Nucleus accumbens (tissue), 56 donors: ENCODE measurements at regions not wholly inside any gene's neighbourhood (a gene's known extent, or its start where the extent isn't known, plus 50 kb on each side); places are given as distances from the start of the nearest gene placed in this dataset.

Experiments
- DNase-seq, 56 donors: peaks; one replicate each; lab custom pipeline; 2025; lab: John Stamatoyannopoulos, UW

- no peak for DNase-seq
Measured at GRCh38 chr17:71395901-71396300, 724.9 kb upstream of the SOX9 start.

- DNase-seq = no peak
Measured at GRCh38 chr17:71396711-71397110, 724.1 kb upstream of the SOX9 start.

- DNase-seq = no peak
Measured at GRCh38 chr17:71398025-71398424, 722.8 kb upstream of the SOX9 start.

GRCh38 chr17:71398800-71399219 is 722.0 kb upstream of the SOX9 start:
- DNase-seq = no peak

- DNase-seq = no peak
Measured at GRCh38 chr17:71399221-71399620, 721.6 kb upstream of the SOX9 start.

- DNase-seq = no peak
Measured at GRCh38 chr17:71399649-71400048, 721.2 kb upstream of the SOX9 start.

GRCh38 chr17:71402007-71402406 is 718.8 kb upstream of the SOX9 start:
- DNase-seq = no peak

GRCh38 chr17:71402661-71403141 is 718.1 kb upstream of the SOX9 start:
- DNase-seq = no peak

- no peak for DNase-seq
Measured at GRCh38 chr17:71405101-71405500, 715.7 kb upstream of the SOX9 start.

- no peak for DNase-seq
Measured at GRCh38 chr17:71407981-71408380, 712.8 kb upstream of the SOX9 start.

GRCh38 chr17:71409137-71409536 is 711.7 kb upstream of the SOX9 start:
- no peak for DNase-seq

- DNase-seq = no peak
Measured at GRCh38 chr17:71409712-71410111, 711.1 kb upstream of the SOX9 start.

GRCh38 chr17:71412803-71413202 is 708.0 kb upstream of the SOX9 start:
- no peak for DNase-seq

- no peak for DNase-seq
Measured at GRCh38 chr17:71413935-71414334, 706.9 kb upstream of the SOX9 start.

- no peak for DNase-seq
Measured at GRCh38 chr17:71417142-71417541, 703.7 kb upstream of the SOX9 start.

GRCh38 chr17:71422968-71423367 is 697.9 kb upstream of the SOX9 start:
- DNase-seq = no peak

GRCh38 chr17:71423871-71424546 is 696.8 kb upstream of the SOX9 start:
- DNase-seq = no peak

GRCh38 chr17:71427801-71428200 is 693.0 kb upstream of the SOX9 start:
- no peak for DNase-seq

- DNase-seq = no peak
Measured at GRCh38 chr17:71428897-71429296, 691.9 kb upstream of the SOX9 start.

GRCh38 chr17:71430281-71430680 is 690.5 kb upstream of the SOX9 start:
- no peak for DNase-seq

GRCh38 chr17:71431146-71431545 is 689.7 kb upstream of the SOX9 start:
- DNase-seq = no peak

GRCh38 chr17:71432378-71433315 is 688.2 kb upstream of the SOX9 start:
- no peak for DNase-seq
